Astrocyte (in vitro differentiated cells and primary cell): ENCODE measurements at regions not wholly inside any gene's neighbourhood (a gene's known extent, or its start where the extent isn't known, plus 50 kb on each side); places are given as distances from the start of the nearest gene placed in this dataset.

Experiments
- CTCF ChIP-seq: IDR thresholded peaks from 2 replicates; pipeline ENCODE4 v1.5.1; 2011; ENCODE audit warnings: low read depth, mild to moderate bottlenecking, inconsistent platforms, low read length, moderate library complexity; ENCODE audit not compliant: insufficient read depth
- EZH2 ChIP-seq: IDR thresholded peaks from 2 replicates; pipeline ENCODE4 v1.6.1; 2012; ENCODE audit warnings: mild to moderate bottlenecking, low read length, inconsistent platforms; ENCODE audit not compliant: insufficient read depth

- no peak for TF ChIP-seq CTCF
- no peak for TF ChIP-seq EZH2
Observed at GRCh38 chrY:12643693-12644348, 57.2 kb upstream of the USP9Y start.
